ENCODE measurements at regions not wholly inside any gene's neighbourhood (a gene's known extent, or its start where the extent isn't known, plus 50 kb on each side); places are given as distances from the start of the nearest gene placed in this dataset.

DNA sequence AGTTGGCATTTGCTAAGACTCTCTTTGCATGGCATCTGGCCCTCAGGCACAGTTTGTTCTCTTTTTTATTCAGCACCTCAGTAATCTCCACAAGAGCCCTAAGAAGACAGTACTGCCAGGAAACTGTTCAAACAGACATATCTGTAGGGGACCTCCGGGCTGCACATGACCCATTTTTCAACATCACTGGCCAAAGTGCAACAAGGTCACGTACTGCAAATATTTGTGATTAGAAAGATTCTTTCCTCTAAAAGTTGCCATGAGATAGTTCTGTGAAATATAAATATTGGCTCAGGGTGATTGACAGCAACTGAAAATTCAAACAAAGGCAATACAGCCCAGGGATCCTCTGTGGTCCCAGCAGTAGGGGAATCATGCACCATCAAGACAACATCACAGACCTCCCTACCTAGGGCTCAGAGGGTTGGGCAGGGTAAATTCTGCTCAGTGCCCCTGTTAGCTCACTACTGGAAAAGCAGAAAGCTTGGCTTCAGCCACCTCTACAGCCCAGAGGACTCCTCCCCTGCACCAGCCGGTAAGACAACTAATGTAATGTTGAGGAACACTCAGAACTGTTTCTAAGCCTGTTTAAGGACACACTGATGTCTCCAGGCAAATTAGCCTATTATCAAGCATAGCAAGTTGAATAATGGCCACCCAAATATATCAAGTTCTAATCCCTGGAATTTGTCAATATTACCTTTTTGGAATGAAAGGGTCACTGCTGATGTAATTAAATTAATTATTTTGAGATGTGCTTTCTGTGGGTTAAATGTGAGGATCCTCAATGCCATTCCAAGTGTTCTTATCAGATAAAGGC is 117.4 kb upstream of the LPP start:
- Histone ChIP-seq H3K27me3 (ENCODE audit: insufficient read depth) (no peaks in the 10 kb centered on the region), H3K9me3 (no peaks in the 10 kb centered on the region), H3K9ac (no peak overlapping the region), H3K4me1 (ENCODE audit: control insufficient read depth in 1 of 2, insufficient read depth in 2 of 2, low read depth in 1 of 2, low read length in 1 of 2) (peaks cover 0 to 2% of the 10 kb centered on the region in 2 experiments; a peak in 1 of 4 replicates), H3K4me2 (peak overlapping the region; percentile 57; the same call in 1 of the 2 replicates), H3K79me2 (ENCODE audit: insufficient read depth) (no peaks in the 10 kb centered on the region), H3F3A (replicated peaks; ENCODE audit: insufficient read depth) (no peaks in the 10 kb centered on the region), H3K27ac (ENCODE audit: low read depth in 2 of 2, low read length in 1 of 2) (no peak overlapping the region), H3K9me2 (no peaks in the 10 kb centered on the region), H4K20me1 (ENCODE audit: insufficient read depth) (no peaks in the 10 kb centered on the region), H3K4me3 (ENCODE audit: low read depth in 2 of 2, low read length in 1 of 2) (no peak overlapping the region), H3K36me3 (replicated peaks in 1 of 2; ENCODE audit: control insufficient read depth in 1 of 2, insufficient read depth in 2 of 2, low read length in 1 of 2) (no peaks in the 10 kb centered on the region), H2AFZ (ENCODE audit: low read depth) (no peak overlapping the region; the same call in 1 of the 2 replicates)
- POLR2A ChIA-PET = no interaction called here
- DNase-seq = no peak
- TF ChIP-seq MXI1 (IDR thresholded peaks at IDR 0.05; ENCODE audit: low read depth, low read length) (no peak), EZH2phosphoT487 (IDR thresholded peaks at IDR 0.05; ENCODE audit: borderline replicate concordance, low read depth) (no peak), RXRA (IDR thresholded peaks at IDR 0.05; ENCODE audit: borderline replicate concordance, low read depth) (no peak), RCOR1 (IDR thresholded peaks at IDR 0.05; ENCODE audit: low read length) (no peak), FOXJ3 (CRISPR knock-in tag; IDR thresholded peaks at IDR 0.05) (no peak), JUND (IDR thresholded peaks at IDR 0.05) (no peak), GABPA (IDR thresholded peaks at IDR 0.05; ENCODE audit: low read depth) (no peak), GATA2 (CRISPR knock-in tag; IDR thresholded peaks at IDR 0.05) (no peak)
- TF ChIP-seq, protein P1, sequence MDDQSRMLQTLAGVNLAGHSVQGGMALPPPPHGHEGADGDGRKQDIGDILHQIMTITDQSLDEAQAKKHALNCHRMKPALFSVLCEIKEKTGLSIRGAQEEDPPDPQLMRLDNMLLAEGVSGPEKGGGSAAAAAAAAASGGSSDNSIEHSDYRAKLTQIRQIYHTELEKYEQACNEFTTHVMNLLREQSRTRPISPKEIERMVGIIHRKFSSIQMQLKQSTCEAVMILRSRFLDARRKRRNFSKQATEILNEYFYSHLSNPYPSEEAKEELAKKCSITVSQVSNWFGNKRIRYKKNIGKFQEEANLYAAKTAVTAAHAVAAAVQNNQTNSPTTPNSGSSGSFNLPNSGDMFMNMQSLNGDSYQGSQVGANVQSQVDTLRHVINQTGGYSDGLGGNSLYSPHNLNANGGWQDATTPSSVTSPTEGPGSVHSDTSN (IDR thresholded peaks at IDR 0.05) = no peak
- TF ChIP-seq, protein P2, sequence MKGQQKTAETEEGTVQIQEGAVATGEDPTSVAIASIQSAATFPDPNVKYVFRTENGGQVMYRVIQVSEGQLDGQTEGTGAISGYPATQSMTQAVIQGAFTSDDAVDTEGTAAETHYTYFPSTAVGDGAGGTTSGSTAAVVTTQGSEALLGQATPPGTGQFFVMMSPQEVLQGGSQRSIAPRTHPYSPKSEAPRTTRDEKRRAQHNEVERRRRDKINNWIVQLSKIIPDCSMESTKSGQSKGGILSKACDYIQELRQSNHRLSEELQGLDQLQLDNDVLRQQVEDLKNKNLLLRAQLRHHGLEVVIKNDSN (IDR thresholded peaks at IDR 0.05; ENCODE audit: borderline replicate concordance, low read depth) = no peak
- TF ChIP-seq, protein P3, sequence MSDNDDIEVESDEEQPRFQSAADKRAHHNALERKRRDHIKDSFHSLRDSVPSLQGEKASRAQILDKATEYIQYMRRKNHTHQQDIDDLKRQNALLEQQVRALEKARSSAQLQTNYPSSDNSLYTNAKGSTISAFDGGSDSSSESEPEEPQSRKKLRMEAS (IDR thresholded peaks at IDR 0.05; ENCODE audit: low read depth) = no peak
- 69% methylated on average over 2 of the region's 3 CpGs for WGBS (ENCODE audit: low lambda C conversion rate)
- CTCF ChIA-PET = no interaction called here

DNA sequence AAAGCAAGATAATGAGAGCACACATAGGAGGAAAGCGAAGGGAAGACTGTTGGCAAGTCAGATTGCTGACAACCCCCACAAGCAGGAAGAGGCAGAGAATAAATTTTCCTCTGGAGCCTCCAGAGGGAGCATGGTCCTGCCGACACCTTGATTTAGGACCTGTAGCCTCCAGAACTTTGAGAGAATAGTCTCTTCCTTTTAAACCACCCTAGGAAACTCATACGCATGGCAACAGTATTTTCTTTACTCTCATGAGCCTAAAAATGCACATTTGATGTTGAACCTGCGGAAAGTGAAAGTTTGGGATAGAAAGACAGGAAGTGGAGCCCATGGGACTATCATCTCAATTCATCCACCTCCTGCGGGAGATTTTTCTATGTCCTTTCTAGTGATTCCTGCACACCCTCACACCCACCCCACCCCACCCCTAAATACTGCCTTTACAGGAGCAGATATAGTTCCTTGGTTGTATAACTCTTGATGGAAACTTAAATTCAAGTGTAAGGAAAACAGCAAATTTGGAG is 116.7 kb upstream of the LPP start:
- Histone ChIP-seq H3K36me3 (replicated peaks in 1 of 2; ENCODE audit: control insufficient read depth in 1 of 2, insufficient read depth in 2 of 2, low read length in 1 of 2) (no peaks in the 10 kb centered on the region), H3K9ac (no peak overlapping the region), H3K27ac (ENCODE audit: low read depth in 2 of 2, low read length in 1 of 2) (no peak overlapping the region), H3K4me3 (ENCODE audit: low read depth in 2 of 2, low read length in 1 of 2) (peak overlapping the region in 1 of 2 experiments; percentile 15; a peak in 1 of 4 replicates), H3K4me1 (ENCODE audit: control insufficient read depth in 1 of 2, insufficient read depth in 2 of 2, low read depth in 1 of 2, low read length in 1 of 2) (peaks cover 0 to 2% of the 10 kb centered on the region in 2 experiments; a peak in 1 of 4 replicates), H3K27me3 (ENCODE audit: insufficient read depth) (no peaks in the 10 kb centered on the region), H3K9me2 (no peaks in the 10 kb centered on the region), H4K20me1 (ENCODE audit: insufficient read depth) (no peaks in the 10 kb centered on the region), H3K9me3 (no peaks in the 10 kb centered on the region), H3K79me2 (ENCODE audit: insufficient read depth) (no peaks in the 10 kb centered on the region), H2AFZ (ENCODE audit: low read depth) (peak overlapping the region; percentile 63; the same call in 1 of the 2 replicates), H3F3A (replicated peaks; ENCODE audit: insufficient read depth) (no peaks in the 10 kb centered on the region), H3K4me2 (peak overlapping the region; percentile 57)
- TF ChIP-seq TAF1 (IDR thresholded peaks at IDR 0.05; ENCODE audit: borderline replicate concordance, low read depth, low read length) (no peak), ELF1 (IDR thresholded peaks at IDR 0.05) (no peak), SMC3 (IDR thresholded peaks at IDR 0.05; ENCODE audit: low read depth, low read length) (peak; percentile 45; the same call in 1 of the 2 replicates), RAD21 (IDR thresholded peaks at IDR 0.05; ENCODE audit: low read length) (peak; percentile 46)
- TF ChIP-seq, protein P4, sequence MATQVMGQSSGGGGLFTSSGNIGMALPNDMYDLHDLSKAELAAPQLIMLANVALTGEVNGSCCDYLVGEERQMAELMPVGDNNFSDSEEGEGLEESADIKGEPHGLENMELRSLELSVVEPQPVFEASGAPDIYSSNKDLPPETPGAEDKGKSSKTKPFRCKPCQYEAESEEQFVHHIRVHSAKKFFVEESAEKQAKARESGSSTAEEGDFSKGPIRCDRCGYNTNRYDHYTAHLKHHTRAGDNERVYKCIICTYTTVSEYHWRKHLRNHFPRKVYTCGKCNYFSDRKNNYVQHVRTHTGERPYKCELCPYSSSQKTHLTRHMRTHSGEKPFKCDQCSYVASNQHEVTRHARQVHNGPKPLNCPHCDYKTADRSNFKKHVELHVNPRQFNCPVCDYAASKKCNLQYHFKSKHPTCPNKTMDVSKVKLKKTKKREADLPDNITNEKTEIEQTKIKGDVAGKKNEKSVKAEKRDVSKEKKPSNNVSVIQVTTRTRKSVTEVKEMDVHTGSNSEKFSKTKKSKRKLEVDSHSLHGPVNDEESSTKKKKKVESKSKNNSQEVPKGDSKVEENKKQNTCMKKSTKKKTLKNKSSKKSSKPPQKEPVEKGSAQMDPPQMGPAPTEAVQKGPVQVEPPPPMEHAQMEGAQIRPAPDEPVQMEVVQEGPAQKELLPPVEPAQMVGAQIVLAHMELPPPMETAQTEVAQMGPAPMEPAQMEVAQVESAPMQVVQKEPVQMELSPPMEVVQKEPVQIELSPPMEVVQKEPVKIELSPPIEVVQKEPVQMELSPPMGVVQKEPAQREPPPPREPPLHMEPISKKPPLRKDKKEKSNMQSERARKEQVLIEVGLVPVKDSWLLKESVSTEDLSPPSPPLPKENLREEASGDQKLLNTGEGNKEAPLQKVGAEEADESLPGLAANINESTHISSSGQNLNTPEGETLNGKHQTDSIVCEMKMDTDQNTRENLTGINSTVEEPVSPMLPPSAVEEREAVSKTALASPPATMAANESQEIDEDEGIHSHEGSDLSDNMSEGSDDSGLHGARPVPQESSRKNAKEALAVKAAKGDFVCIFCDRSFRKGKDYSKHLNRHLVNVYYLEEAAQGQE (IDR thresholded peaks at IDR 0.05; ENCODE audit: low read depth, low read length) = no peak
- TF ChIP-seq, protein P5, sequence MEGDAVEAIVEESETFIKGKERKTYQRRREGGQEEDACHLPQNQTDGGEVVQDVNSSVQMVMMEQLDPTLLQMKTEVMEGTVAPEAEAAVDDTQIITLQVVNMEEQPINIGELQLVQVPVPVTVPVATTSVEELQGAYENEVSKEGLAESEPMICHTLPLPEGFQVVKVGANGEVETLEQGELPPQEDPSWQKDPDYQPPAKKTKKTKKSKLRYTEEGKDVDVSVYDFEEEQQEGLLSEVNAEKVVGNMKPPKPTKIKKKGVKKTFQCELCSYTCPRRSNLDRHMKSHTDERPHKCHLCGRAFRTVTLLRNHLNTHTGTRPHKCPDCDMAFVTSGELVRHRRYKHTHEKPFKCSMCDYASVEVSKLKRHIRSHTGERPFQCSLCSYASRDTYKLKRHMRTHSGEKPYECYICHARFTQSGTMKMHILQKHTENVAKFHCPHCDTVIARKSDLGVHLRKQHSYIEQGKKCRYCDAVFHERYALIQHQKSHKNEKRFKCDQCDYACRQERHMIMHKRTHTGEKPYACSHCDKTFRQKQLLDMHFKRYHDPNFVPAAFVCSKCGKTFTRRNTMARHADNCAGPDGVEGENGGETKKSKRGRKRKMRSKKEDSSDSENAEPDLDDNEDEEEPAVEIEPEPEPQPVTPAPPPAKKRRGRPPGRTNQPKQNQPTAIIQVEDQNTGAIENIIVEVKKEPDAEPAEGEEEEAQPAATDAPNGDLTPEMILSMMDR (IDR thresholded peaks at IDR 0.05) = peak; percentile 65
- WGBS (ENCODE audit: low lambda C conversion rate) = 10% methylated on average over 5 of the region's 5 CpGs
- no peak for DNase-seq
- POLR2A ChIA-PET = no interaction called here
- CTCF ChIA-PET = no interaction called here

All from SK-N-SH (cell line).